GM19438 (cell line): ENCODE measurements at regions not wholly inside any gene's neighbourhood (a gene's known extent, or its start where the extent isn't known, plus 50 kb on each side); places are given as distances from the start of the nearest gene placed in this dataset.

ENCODE experiments used
- ATAC-seq: cut with Tn5 transposase; IDR thresholded peaks from one replicate; pipeline ENCODE4 v1.9.1; 2021; ENCODE audit warnings: low read depth; ENCODE audit not compliant: unreplicated experiment

DNA sequence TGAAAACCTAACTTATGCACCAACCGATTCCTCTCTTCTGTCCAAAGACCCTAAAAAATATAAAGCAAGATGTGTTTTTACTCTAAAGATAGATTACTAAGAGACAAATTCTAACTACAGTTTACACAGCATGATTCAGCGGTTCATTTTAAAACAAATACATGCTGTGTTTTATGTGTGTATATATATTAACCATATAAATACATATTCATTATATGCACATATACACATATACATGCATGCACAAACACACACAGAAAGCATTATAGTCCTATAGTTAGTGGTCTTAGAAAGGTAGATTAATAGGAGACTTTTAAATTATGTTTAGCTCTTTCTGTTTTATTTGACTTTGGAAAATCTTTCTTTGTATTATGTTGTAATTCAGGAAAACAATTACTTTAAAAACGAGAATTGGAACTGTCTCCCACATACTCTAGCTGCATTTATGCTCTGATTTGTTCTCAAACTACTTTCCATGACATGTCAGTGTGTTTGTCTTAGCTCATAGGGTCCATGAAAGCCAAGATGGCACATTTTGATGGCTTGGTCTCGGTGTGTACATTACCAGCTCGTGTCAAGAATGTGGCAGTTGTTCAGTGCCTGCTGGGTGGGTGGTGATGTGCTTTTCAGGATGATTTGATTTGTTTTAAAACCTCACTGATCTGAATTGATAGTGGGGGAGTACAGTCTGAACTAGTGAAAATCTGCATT lies 548.8 kb upstream of the SALL1 start:
- ATAC-seq, result no peak

DNA sequence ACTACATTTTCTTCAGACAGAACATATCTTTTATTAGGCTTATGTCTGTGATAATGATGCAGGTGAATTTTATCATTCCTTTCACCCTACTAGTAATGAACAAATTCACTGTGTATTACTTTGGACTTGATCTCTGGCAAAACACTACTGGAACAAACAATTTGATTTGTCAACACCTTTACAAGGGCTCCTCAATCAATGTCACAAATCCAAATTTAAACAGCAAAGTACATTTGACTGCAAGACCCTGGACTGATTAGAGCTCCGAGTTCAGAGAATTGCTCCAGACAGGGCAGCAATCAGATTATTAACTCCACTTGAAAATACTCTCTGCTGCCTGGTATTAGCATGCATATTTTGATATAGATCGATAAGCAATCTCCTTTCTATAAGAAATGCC lies 547.6 kb upstream of the SALL1 start:
- no peak for ATAC-seq

DNA sequence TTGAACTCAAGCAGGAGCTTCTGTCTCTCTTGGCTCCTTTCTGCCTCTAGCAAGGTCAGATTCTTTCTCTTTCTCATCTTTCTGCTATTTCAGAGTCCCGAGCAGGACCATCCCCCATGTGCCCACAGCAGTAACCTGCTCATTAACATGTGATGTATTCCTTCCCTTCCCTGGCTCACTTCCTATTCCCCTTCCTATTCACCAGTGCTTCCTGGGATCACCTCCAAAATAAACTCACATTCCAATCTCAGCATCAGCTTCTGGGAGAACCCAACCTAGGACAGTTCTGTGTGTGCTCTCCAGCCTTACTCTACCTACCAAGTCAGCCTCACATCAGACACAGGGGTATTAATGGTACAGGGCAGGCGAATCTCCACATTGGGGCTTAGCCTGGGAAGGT lies 546.4 kb upstream of the SALL1 start:
- ATAC-seq, result no peak

DNA sequence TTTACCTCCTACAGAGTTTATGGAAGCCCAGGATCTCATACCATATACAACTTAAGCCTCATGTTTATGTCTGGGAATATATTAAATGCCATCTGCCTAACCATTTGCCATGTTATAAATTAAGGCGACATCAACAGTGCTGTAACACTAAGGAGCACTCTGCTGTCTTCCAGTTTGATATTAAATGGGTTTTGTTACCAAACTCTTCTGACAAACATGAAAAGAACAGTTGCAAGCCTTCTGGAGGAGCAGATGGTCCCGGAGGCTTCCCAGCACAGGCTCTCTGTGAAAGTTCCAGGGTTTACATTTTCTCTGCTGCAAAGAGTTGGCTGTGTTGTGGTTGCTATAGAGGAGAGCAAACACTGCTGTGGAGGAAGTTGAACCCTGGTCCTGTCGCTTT lies 545.3 kb upstream of the SALL1 start:
- ATAC-seq, result no peak

DNA sequence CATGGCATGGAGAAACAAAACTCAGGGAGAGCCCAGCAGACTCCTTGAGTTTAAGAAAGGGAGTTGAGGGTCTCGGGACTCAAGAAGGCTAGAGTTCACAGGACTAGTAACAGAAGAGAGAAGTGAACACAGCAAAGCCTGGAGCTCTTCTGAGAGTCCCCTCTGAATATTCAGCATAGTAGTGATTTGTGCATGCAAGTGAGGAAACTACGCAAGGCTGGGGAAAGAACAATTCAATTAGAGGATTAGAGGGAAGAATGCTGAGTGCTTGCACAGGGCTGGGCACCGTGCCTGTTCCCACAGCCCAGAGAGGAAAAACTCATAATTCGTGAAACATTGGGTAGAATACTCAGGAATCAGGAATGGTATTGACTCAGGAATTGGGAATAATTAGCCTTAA lies 540.0 kb upstream of the SALL1 start:
- no peak for ATAC-seq

DNA sequence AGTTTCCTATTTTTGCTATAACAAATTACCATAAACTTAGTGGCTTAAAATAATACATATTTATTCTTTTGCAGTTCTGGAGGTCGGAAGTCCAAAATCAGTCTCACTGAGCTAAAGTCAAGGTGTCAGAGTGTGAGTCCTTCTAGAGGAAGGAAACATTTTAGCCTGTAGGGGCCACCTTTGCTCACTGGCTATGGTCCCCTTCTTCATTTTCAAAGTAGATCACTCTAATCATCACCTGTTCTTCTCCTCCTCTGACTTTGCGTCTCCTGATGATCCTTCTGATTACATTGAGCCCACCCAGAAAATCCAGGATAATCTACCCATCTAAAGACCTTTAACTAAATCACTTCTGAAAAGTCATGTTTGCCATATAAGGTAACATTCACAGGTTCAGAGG lies 534.4 kb upstream of the SALL1 start:
- no peak for ATAC-seq

DNA sequence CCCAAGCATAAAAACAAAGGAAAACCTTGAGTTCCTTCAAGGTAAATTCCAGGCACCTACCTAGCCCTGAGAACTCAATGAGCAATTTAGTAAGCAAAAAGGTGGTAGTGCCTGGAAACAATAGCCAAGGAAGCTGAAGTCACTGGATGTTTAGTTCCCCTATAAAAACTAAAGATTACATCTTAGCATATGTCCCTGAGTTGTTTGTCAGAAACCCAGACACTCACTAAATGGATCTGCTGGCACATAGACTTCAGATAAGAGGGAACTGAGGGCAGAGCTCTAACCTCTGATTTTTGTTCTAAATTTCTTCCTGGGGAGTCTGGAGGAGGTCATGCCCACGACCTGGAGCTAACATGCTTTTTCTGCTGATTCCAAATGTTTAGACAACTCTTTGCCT lies 532.8 kb upstream of the SALL1 start:
- ATAC-seq, result no peak

DNA sequence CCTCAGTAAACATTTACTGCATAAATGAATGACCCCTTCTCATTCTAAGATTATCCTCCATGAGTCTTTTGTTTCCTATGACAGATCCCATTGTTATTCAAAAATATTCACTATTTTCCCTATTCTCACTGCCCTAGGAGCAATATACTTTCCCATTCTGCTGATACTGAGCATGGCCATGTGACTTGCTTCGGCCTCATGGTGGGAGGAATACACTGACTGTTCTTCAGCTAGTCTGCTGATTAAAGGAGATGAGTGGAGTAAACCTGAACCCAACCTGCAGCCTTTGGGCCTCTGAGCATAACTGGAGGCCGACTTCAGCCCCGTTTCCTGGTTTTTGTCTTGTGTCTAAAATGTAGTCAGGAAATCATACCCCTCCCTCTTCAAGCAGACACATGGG lies 531.8 kb upstream of the SALL1 start:
- ATAC-seq, result no peak

DNA sequence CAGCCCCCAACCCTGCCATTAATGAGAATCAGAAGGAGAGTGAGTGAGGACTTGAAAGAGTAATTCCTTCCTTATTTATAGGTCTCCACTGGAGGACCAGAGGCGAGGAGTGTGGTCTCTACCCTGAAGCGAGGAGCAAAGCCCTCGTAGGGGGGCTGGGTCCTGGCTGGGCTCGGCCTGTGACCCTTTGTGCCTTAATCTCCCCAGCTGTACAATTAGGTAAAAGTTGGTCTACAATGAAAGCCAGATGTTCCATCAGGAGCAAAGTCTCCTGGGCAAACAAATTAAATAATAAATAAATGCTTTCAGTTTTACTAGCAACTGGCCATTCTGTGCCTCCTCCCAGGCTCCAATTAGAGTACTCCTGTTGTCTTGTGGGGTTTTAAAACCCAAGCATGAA lies 523.5 kb upstream of the SALL1 start:
- no peak for ATAC-seq

DNA sequence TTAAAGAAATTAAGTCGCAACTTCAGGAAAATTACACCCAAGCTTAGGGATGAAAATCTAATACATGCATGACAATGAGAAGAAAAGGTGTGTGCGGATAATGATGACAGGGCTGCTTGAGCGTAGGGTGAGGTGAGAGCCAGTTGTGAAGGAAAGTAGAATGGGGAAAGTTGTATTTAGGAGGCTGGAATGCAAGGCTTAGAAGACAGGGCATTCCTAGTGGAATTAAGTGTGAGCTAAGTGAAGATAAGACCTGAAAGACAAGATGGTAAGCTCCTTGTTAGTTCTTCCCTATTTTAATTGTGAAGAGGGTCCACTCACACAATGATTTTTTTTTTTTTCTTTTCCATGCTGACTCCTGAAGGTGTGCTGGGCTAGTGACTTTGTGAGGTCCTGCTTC lies 519.5 kb upstream of the SALL1 start:
- ATAC-seq, result no peak

DNA sequence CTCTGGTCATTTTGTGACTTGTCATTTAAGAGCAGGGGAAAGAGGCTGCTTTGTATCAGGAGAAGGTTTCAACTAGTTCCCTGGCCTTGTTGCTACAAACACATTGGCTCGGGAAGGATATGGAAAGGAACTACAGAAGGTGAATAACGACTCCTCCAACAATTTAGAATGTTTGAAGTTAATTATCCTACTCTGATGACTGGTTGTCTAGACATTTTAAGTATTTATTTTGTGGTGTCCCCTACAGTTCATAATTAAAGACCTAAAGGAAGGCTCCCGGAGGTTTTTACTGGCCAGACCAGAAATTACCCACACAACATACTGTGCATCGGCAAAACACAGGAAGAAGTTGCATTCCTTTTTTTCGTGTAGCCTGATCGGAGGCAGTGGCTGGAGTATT lies 515.8 kb upstream of the SALL1 start:
- no peak for ATAC-seq

DNA sequence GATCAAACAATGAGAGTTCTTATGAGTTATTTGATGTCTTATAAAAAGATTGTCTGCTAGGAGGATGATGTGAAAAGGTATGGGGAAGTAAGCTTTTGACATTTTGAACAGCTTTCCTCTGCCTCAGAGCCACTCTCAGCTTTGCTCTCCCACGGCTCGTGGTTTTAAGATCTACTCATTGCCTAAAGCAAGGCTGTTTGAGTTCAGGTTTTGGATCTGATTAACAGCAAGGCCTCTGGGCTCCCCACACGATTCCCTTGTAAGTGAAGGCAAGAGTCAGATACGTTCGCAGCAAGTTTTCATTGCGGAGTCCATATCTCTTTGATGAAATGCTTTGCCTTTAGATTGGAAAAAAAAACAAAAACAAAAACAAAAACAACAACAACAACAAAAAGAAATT lies 515.0 kb upstream of the SALL1 start:
- no peak for ATAC-seq

DNA sequence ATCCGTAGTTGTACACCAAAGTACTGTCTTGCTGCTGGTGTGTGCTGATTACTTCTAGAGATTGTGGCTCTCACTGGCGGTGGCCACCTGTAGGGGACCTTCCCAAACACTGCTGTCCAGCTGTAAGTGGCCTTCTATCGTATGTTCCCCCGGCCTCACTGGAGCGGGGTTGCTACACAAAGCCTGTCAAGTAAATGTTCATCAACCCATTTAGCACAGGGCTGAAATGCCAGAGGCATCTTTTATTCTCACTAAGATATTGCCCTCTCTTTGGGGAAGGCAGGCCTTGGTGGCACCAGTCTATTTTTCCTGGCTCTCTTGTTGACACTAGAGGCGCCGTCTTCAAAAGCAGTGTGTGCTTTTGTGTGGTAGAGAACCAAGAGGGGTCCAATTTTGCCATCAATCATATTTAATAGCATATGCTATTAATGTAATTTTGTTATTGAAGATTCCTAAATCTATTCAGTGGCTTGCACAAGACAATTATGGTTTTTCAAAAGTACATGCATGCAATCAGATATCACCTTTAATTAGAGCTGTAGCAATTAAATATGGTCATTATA lies 514.4 kb upstream of the SALL1 start:
- ATAC-seq, result no peak

DNA sequence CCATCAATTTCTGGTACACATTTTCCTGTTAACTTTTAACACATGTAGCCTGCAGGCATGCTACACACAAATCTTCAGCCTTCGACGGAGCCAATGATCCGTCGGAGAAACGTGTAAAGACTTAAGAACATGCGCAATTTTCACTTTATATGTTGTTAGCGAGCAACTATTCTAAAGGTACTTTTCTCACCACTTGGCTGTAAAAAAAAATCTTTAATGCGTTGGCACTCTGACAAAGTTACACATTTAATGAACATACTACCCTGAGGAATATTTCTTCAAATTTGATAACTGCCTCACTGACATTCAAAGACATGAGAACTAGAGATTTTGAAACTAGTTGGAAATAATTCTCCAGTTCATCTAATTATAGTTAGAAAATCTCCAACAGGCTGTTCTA lies 507.5 kb upstream of the SALL1 start:
- ATAC-seq, result no peak

DNA sequence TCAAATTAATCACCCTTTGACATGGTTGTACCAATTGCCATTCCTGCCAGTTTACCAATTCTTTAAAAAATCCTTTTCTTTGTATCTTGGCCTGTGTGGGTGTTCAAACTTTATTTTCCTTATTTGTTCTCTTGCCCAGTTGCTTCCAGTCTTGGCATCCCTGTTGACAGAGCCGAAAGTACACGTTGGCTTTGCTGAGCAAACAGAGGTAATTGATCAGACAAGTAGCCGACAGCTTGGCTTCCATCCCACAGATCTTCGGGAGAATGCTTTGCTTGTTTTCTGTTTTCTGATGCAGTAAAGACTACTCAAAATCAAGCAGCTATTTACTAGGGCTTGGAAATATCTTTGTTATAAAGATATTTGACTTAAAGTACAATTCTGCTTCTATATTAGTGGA lies 506.8 kb upstream of the SALL1 start:
- ATAC-seq, result no peak

DNA sequence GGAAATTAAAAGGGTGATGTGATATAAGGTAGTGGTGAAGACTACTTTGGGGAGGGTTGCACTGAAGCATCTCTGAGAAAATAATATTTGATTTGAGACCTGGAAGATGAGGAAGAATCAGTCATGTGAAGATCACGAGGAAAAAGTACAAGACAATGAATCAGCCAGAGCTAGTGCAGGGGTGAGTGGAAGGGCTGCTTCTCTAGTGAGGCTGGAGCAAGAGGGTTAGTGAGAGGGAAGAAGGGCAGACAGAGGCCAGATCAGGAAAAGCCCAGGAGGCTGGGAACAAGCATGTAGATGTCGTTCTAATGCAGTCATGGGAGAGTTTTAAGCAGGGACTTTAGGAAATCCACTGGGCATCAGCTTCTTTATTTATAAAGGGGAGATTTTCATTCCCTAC lies 504.2 kb upstream of the SALL1 start:
- no peak for ATAC-seq

DNA sequence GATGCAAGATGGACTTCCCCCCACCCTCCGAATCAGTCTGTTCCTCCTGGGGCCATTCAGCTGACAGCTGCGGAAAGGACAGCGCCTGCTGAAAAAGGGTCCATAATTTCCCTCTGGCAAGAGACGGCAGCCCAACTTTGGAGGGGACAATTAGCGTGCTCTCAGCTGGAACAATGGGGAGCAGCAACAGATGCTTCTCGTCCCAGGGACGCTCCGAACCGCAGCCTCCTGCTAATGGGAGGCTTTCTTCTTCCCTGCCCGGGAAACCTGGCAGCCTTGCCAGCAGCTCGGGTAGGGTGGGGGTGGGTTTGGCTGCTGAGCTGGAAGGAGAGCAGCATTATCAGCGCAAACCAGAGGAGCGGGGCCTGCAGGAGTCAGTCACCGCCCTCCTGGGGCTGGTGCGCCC lies 500.0 kb upstream of the SALL1 start:
- ATAC-seq, result no peak

DNA sequence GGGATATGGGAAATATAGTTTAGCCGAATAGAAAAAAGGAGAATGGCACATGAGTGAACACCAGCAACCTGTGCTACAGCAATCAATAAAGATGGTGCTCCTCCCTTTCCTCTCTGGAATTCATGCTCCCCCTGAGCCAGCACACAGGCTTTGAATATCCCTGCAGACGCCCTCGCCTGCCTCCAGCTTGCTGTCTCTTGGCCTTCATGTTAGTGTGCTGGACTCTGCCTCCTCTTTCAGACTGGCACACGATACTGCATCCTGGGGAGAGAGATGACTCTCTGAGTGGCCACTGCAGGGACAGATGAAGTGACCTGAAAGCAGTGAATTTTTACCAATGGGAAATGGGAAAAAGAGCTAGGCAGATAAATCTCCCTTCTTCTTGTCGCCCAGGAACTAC lies 498.6 kb upstream of the SALL1 start:
- no peak for ATAC-seq

DNA sequence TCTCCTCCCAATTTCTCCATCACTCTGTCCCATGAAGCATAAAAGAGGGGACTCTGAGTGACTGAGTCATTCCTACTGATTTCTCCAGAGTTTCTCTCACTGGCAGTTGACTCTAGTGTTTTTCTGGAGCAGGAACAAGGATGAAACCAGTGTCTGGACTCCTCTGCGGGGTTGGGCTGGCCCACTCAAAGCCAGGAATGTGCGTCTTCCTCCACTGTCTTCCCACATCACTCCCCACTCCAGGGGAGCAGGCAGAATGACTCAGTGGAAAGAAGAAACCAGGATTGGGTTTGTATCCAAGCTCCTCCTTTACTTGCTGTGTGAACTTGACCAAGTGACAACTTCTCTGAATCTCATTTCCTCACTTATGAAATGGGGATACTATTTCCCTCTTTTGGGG lies 497.5 kb upstream of the SALL1 start:
- ATAC-seq, result no peak

DNA sequence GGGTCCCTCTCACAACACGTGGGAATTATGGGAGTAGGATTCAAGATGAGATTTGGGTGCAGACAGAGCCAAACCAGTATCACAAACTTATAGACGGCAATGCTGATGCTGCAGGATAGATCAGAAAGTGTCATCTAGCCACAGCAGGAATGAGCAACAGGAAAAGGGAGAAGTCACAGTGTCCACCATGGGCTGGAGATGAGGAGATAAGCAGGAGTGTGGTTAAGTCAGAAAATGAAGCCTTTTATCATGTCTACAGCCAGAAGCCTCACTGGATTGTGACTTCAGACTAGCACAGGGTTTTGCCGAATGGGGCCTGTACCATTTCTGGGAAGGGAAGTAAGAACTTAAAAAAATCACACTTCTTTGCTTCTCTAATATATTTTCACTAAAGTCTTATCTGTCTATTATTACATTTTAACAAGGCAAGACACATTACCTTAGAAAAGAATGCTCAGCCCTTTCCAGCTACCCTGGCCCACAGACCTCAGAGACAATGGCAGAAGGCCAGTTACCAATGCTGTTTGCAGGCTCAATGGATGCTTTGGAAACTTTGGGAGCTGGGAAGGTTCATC lies 490.2 kb upstream of the SALL1 start:
- no peak for ATAC-seq

DNA sequence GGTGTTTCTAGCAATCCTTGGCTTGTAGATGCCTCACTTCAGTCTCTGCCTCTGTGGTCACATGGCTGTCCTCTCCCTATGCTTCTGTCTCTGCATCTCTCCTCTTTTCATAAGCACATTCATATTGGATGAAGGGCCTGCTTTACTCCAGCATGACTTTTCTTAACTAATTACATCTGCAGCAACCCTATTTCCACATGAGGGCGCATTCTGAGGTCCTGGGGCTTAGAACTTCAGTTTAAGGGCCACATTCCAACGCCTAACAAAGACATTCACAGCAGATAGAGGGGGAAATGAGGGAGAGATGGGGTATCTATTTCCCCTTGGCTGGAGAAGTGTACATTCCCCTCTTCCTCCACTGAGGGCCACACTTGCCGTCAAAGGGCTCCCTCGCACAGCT lies 489.1 kb upstream of the SALL1 start:
- ATAC-seq, result no peak

DNA sequence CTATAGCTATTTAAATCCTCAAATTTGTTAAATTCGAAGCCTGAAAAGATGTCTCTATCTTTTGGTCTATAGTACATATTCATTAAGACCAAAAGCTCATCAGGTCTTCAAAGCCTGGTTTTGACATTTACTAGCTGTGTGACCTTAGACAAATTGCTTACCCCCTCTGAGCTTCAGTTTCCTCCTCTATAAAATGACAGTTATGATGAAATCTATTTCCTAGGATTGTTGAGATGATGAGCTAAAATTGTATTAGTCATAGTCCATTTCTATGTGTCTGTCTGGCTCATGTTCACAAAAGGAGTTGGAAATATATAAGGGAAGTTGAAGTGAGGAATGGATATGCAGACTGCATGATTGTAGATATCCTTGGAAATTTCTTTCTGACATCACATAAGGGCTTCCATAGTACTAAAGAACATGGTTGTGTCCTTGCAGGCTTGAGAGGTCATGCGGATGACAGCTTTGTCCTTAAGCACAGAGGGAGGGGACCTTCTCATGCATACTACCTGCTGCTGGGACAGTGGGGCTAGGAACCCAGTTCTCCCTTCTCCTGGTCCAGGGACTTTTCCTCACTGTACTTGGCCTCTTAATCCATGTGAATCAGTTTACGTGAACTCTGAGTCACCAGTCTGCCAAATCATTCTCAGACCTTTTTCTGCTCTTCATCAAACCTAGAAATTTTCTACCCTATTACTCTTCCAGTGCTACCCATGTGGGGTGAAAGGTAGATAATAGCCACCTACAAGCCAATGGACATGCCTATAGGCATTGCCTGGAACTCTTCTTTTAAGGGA lies 487.5 kb upstream of the SALL1 start:
- no peak for ATAC-seq
